Adrenal gland (tissue), 9 donors: ENCODE measurements at regions not wholly inside any gene's neighbourhood (a gene's known extent, or its start where the extent isn't known, plus 50 kb on each side); places are given as distances from the start of the nearest gene placed in this dataset.

Source experiments
- DNase-seq, 7 donors: peaks; one replicate each; pipeline ENCODE4 v3.0.0-alpha.2; 2019 to 2020
- H3K27ac ChIP-seq, 5 donors: fragments of 200-600 bp; sonication (generic) in 4 of 5; 1 replicate in 3 of 5; 2 replicates in 2 of 5; pipeline versions ENCODE4 v1.5.1 to v1.8.0; 2016 to 2020; ENCODE audit warnings: mild to moderate bottlenecking in 1 of 5
- H3K27me3 ChIP-seq: fragments of 200-600 bp; 2 replicates; pipeline ENCODE4 v1.8.0; 2021
- H3K36me3 ChIP-seq, 2 donors: fragments of 200-600 bp; replicated peaks in 1 of 2; 1 replicate in 1 of 2; 2 replicates in 1 of 2; pipeline versions ENCODE4 v1.5.1 to v1.8.0; 2018 to 2022
- H3K4me1 ChIP-seq, 2 donors: fragments of 200-600 bp; replicated peaks in 1 of 2; 1 replicate in 1 of 2; 2 replicates in 1 of 2; pipeline versions ENCODE4 v1.5.1 to v1.8.0; 2018 to 2021
- H3K4me3 ChIP-seq, 4 donors: fragments of 200-600 bp; sonication (generic) in 3 of 4; one replicate each; pipeline ENCODE4 v1.5.1; 2016 to 2018
- H3K9me3 ChIP-seq, 3 donors: fragments of 200-600 bp; sonication (generic) in 1 of 3; replicated peaks in 1 of 3; 1 replicate in 2 of 3; 2 replicates in 1 of 3; pipeline versions ENCODE4 v1.5.1 to v1.8.0; 2016 to 2021
- CTCF ChIP-seq, 6 experiments: fragments of 450-650 bp in 4 of 6; fragments of 200-600 bp in 2 of 6; sonication (generic) in 1 of 6; IDR thresholded peaks; 1 replicate in 5 of 6; 2 replicates in 1 of 6; pipeline versions ENCODE4 v1.5.1 to v1.8.0; 2016 to 2021; ENCODE audit warnings: antibody characterized with exemption in 6 of 6, mild to moderate bottlenecking in 2 of 6, moderate library complexity in 1 of 6
- POLR2A ChIP-seq, 2 donors: fragments of 450-650 bp; IDR thresholded peaks; one replicate each; pipeline ENCODE4 v1.6.1; 2017; ENCODE audit warnings: antibody characterized with exemption in 2 of 2, mild to moderate bottlenecking in 2 of 2, moderate library complexity in 1 of 2
- WGBS, 4 donors: extraction: QIAGEN DNeasy Blood & Tissue Kit in 2 of 4; methylation state at CpG; one replicate each; pipeline versions ENCODE4 v1.1.5 to v1.1.7; 2013 to 2017; 5-methylcytosine and 5-hydroxymethylcytosine counted together
- intact Hi-C, 2 donors: fragments of 100-400 bp; cut with DNase I; formaldehyde crosslinking; loops; one replicate each; pipeline versions ENCODE4 v1.14.1 to v1.15.0; 2022 to 2023
- donor health status: healthy with polysubstance abuse.
- donor health status: Bipolar disorder and iron deficiency.
- donor health status: DM: yes; HTN: yes; CAD: no.
- donor health status: DM: no; HTN: no; CAD: no.
- donor health status: DM: no; HTN: no; CAD: no.

GRCh38 chr11:39177678-39178077, 2281.8 kb downstream of the LRRC4C start:
- Histone ChIP-seq H3K27me3 (no peaks in the 10 kb centered on the region), H3K4me3 (no peak overlapping the region), H3K27ac (no peak overlapping the region), H3K36me3 (no peaks in the 10 kb centered on the region), H3K9me3 (no peaks in the 10 kb centered on the region), H3K4me1 (no peaks in the 10 kb centered on the region)
- 90 to 94% (median 92%) methylated on average over 4 of the region's 4 CpGs for WGBS, 4 donors
- no peak for TF ChIP-seq POLR2A (IDR thresholded peaks at IDR 0.05)
- no peak for TF ChIP-seq CTCF (IDR thresholded peaks at IDR 0.05)
- intact Hi-C loops = no loop called here
- no peak for DNase-seq

- H3K36me3 ChIP-seq = no peaks in the 10 kb centered on the region
- no peak overlapping the region for H3K27ac ChIP-seq
- no peaks in the 10 kb centered on the region for H3K4me1 ChIP-seq
- intact Hi-C loops = no loop called here
- no peaks in the 10 kb centered on the region for H3K9me3 ChIP-seq
- WGBS, 4 donors = 41 to 57% (median 47%) methylated on average over 2 of the region's 2 CpGs
- no peak overlapping the region for H3K4me3 ChIP-seq
- H3K27me3 ChIP-seq = no peaks in the 10 kb centered on the region
- TF ChIP-seq CTCF (IDR thresholded peaks at IDR 0.05) (no peak), POLR2A (IDR thresholded peaks at IDR 0.05) (no peak)
- DNase-seq = no peak
Observed at GRCh38 chr11:39174965-39175364, 2284.5 kb downstream of the LRRC4C start.

GRCh38 chr11:39174196-39174595, 2285.3 kb downstream of the LRRC4C start:
- Histone ChIP-seq H3K9me3 (no peaks in the 10 kb centered on the region), H3K4me3 (no peak overlapping the region), H3K36me3 (no peaks in the 10 kb centered on the region), H3K4me1 (no peaks in the 10 kb centered on the region), H3K27ac (no peak overlapping the region), H3K27me3 (no peaks in the 10 kb centered on the region)
- intact Hi-C loops = no loop called here
- DNase-seq = no peak
- no peak for TF ChIP-seq CTCF (IDR thresholded peaks at IDR 0.05)
- no peak for TF ChIP-seq POLR2A (IDR thresholded peaks at IDR 0.05)

GRCh38 chr11:39165021-39165420, 2294.4 kb downstream of the LRRC4C start:
- no peak overlapping the region for H3K4me3 ChIP-seq
- no peak for TF ChIP-seq CTCF (IDR thresholded peaks at IDR 0.05)
- no peak for TF ChIP-seq POLR2A (IDR thresholded peaks at IDR 0.05)
- H3K27ac ChIP-seq = no peak overlapping the region
- H3K9me3 ChIP-seq = no peaks in the 10 kb centered on the region
- no peak for DNase-seq
- no peaks in the 10 kb centered on the region for H3K4me1 ChIP-seq
- H3K27me3 ChIP-seq = no peaks in the 10 kb centered on the region
- intact Hi-C loops = no loop called here
- no peaks in the 10 kb centered on the region for H3K36me3 ChIP-seq
